Medulla oblongata (tissue), 1 donor: ENCODE measurements at regions not wholly inside any gene's neighbourhood (a gene's known extent, or its start where the extent isn't known, plus 50 kb on each side); places are given as distances from the start of the nearest gene placed in this dataset.

Experiments
- DNase-seq: peaks from one replicate; pipeline ENCODE4 v3.0.0-alpha.2; 2015; ENCODE audit errors: extremely low spot score

- no peak for DNase-seq
Observed at GRCh38 chr1:112264010-112264409, 132.0 kb upstream of the CTTNBP2NL start.

GRCh38 chr1:112264553-112264952 is 131.5 kb upstream of the CTTNBP2NL start:
- DNase-seq, result peak; percentile 22

- DNase-seq, result no peak
Observed at GRCh38 chr1:112265931-112266330, 130.1 kb upstream of the CTTNBP2NL start.

GRCh38 chr1:112267206-112267605 is 128.8 kb upstream of the CTTNBP2NL start:
- no peak for DNase-seq

- DNase-seq, result no peak
Observed at GRCh38 chr1:112267929-112268328, 128.1 kb upstream of the CTTNBP2NL start.

GRCh38 chr1:112268408-112268807 is 127.6 kb upstream of the CTTNBP2NL start:
- DNase-seq, result no peak

- DNase-seq, result no peak
Observed at GRCh38 chr1:112271270-112271669, 124.7 kb upstream of the CTTNBP2NL start.

- no peak for DNase-seq
Observed at GRCh38 chr1:112272101-112272772, 123.8 kb upstream of the CTTNBP2NL start.

- no peak for DNase-seq
Observed at GRCh38 chr1:112284796-112285195, 111.2 kb upstream of the CTTNBP2NL start.

- no peak for DNase-seq
Observed at GRCh38 chr1:112285316-112285715, 110.7 kb upstream of the CTTNBP2NL start.

GRCh38 chr1:112285746-112286145 is 110.3 kb upstream of the CTTNBP2NL start:
- DNase-seq, result no peak

- DNase-seq, result no peak
Observed at GRCh38 chr1:112296908-112297307, 99.1 kb upstream of the CTTNBP2NL start.

GRCh38 chr1:112297536-112297935 is 98.5 kb upstream of the CTTNBP2NL start:
- no peak for DNase-seq

- no peak for DNase-seq
Observed at GRCh38 chr1:112298558-112298957, 97.5 kb upstream of the CTTNBP2NL start.

- no peak for DNase-seq
Observed at GRCh38 chr1:112304126-112304525, 91.9 kb upstream of the CTTNBP2NL start.

- no peak for DNase-seq
Observed at GRCh38 chr1:112304612-112305011, 91.4 kb upstream of the CTTNBP2NL start.

GRCh38 chr1:112307930-112308591 is 88.0 kb upstream of the CTTNBP2NL start:
- no peak for DNase-seq

- DNase-seq, result no peak
Observed at GRCh38 chr1:112308716-112309115, 87.3 kb upstream of the CTTNBP2NL start.

- DNase-seq, result no peak
Observed at GRCh38 chr1:112309499-112309898, 86.5 kb upstream of the CTTNBP2NL start.

GRCh38 chr1:112312315-112312714 is 83.7 kb upstream of the CTTNBP2NL start:
- no peak for DNase-seq

GRCh38 chr1:112312879-112313278 is 83.1 kb upstream of the CTTNBP2NL start:
- DNase-seq, result no peak

- no peak for DNase-seq
Observed at GRCh38 chr1:112316254-112316913, 79.6 kb upstream of the CTTNBP2NL start.

GRCh38 chr1:112317140-112317539 is 78.9 kb upstream of the CTTNBP2NL start:
- no peak for DNase-seq
